AG08395 (cell line): ENCODE measurements at regions not wholly inside any gene's neighbourhood (a gene's known extent, or its start where the extent isn't known, plus 50 kb on each side); places are given as distances from the start of the nearest gene placed in this dataset.

Experiments used
- DNase-seq: peaks from one replicate; pipeline ENCODE4 v3.0.0; 2012; ENCODE audit warnings: mixed read lengths, low spot score

- no peak for DNase-seq
Observed at GRCh38 chr16:5478036-5478435, 380.4 kb upstream of the EEF2KMT start.

GRCh38 chr16:5477251-5477650, 379.7 kb upstream of the EEF2KMT start:
- no peak for DNase-seq

GRCh38 chr16:5472552-5472951, 375.0 kb upstream of the EEF2KMT start:
- DNase-seq = no peak

- DNase-seq = no peak
Observed at GRCh38 chr16:5468488-5468887, 370.9 kb upstream of the EEF2KMT start.

- DNase-seq = no peak
Observed at GRCh38 chr16:5467552-5467951, 370.0 kb upstream of the EEF2KMT start.

GRCh38 chr16:5466551-5466950, 369.0 kb upstream of the EEF2KMT start:
- no peak for DNase-seq

- DNase-seq = no peak
Observed at GRCh38 chr16:5465714-5466113, 368.1 kb upstream of the EEF2KMT start.

- no peak for DNase-seq
Observed at GRCh38 chr16:5463820-5464219, 366.2 kb upstream of the EEF2KMT start.

GRCh38 chr16:5461574-5461973, 364.0 kb upstream of the EEF2KMT start:
- DNase-seq = no peak

GRCh38 chr16:5461141-5461540, 363.5 kb upstream of the EEF2KMT start:
- DNase-seq = no peak

- DNase-seq = no peak
Observed at GRCh38 chr16:5460701-5461100, 363.1 kb upstream of the EEF2KMT start.

- no peak for DNase-seq
Observed at GRCh38 chr16:5459863-5460262, 362.3 kb upstream of the EEF2KMT start.

GRCh38 chr16:5455110-5455509, 357.5 kb upstream of the EEF2KMT start:
- no peak for DNase-seq

- DNase-seq = no peak
Observed at GRCh38 chr16:5454349-5454748, 356.8 kb upstream of the EEF2KMT start.

- no peak for DNase-seq
Observed at GRCh38 chr16:5451641-5452040, 354.0 kb upstream of the EEF2KMT start.

GRCh38 chr16:5450409-5451104, 353.0 kb upstream of the EEF2KMT start:
- no peak for DNase-seq

GRCh38 chr16:5449901-5450300, 352.3 kb upstream of the EEF2KMT start:
- no peak for DNase-seq

GRCh38 chr16:5448798-5449197, 351.2 kb upstream of the EEF2KMT start:
- DNase-seq = no peak

- DNase-seq = no peak
Observed at GRCh38 chr16:5447734-5448133, 350.1 kb upstream of the EEF2KMT start.

- DNase-seq = no peak
Observed at GRCh38 chr16:5446623-5447240, 349.1 kb upstream of the EEF2KMT start.

- DNase-seq = no peak
Observed at GRCh38 chr16:5444189-5444588, 346.6 kb upstream of the EEF2KMT start.

- DNase-seq = no peak
Observed at GRCh38 chr16:5442986-5443385, 345.4 kb upstream of the EEF2KMT start.

- DNase-seq = no peak
Observed at GRCh38 chr16:5442054-5442453, 344.5 kb upstream of the EEF2KMT start.

- DNase-seq = no peak
Observed at GRCh38 chr16:5438591-5438990, 341.0 kb upstream of the EEF2KMT start.
